ENCODE measurements at regions not wholly inside any gene's neighbourhood (a gene's known extent, or its start where the extent isn't known, plus 50 kb on each side); places are given as distances from the start of the nearest gene placed in this dataset.

DNA sequence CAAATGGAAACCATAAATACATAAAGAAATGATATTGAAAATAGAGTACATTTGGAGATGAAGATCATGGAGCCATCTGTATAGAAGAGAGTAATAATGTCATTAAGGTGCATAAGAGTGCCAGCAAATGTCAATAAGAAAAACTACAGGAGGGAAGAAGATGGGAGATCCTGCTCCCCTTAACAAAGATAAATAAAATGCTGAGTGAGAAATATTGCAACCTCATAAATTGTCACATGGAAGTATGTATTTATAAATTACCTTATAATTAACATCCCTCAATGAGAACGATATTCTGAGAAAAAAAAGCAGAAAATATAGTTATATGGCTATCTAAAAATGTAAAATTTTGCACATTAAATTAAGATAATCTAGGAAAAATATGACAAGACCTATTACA, 155.2 kb upstream of the PRSS1 start:
- no peak for TF ChIP-seq EZH2 (IDR thresholded peaks at IDR 0.05; ENCODE audit: borderline replicate concordance, low read length)
- TF ChIP-seq, protein P1, sequence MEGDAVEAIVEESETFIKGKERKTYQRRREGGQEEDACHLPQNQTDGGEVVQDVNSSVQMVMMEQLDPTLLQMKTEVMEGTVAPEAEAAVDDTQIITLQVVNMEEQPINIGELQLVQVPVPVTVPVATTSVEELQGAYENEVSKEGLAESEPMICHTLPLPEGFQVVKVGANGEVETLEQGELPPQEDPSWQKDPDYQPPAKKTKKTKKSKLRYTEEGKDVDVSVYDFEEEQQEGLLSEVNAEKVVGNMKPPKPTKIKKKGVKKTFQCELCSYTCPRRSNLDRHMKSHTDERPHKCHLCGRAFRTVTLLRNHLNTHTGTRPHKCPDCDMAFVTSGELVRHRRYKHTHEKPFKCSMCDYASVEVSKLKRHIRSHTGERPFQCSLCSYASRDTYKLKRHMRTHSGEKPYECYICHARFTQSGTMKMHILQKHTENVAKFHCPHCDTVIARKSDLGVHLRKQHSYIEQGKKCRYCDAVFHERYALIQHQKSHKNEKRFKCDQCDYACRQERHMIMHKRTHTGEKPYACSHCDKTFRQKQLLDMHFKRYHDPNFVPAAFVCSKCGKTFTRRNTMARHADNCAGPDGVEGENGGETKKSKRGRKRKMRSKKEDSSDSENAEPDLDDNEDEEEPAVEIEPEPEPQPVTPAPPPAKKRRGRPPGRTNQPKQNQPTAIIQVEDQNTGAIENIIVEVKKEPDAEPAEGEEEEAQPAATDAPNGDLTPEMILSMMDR (conservative IDR thresholded peaks at IDR 0.05 in 1 of 2, IDR thresholded peaks at IDR 0.05 in 1 of 2; ENCODE audit: extremely low read depth in 1 of 2, insufficient read depth in 1 of 2, low read depth in 1 of 2, low read length in 2 of 2), result no peak
